Neural cell (in vitro differentiated cells): ENCODE measurements at regions not wholly inside any gene's neighbourhood (a gene's known extent, or its start where the extent isn't known, plus 50 kb on each side); places are given as distances from the start of the nearest gene placed in this dataset.
A peak's percentile ranks its signal among the peaks of the same experiment; 100 is the strongest.

ENCODE experiments used
- H2AFZ ChIP-seq: fragments of 200-600, 300-800 bp; sonication (generic), shearing (Covaris generic); 2 replicates; pipeline ENCODE4 v1.6.0; 2014; ENCODE audit warnings: low read depth, mild to moderate bottlenecking, antibody characterized with exemption, low read length, moderate library complexity
- H3F3A ChIP-seq: fragments of 200-600 bp; shearing (Covaris generic); 2 replicates; pipeline ENCODE4 v1.6.1; 2016; ENCODE audit warnings: mild to moderate bottlenecking, moderate library complexity, mixed read lengths, antibody characterized with exemption, low read length; ENCODE audit not compliant: insufficient read depth, poor library complexity, severe bottlenecking
- H3K27ac ChIP-seq: fragments of 200-600, 300-800 bp; sonication (generic), shearing (Covaris generic); 2 replicates; pipeline ENCODE4 v1.5.1; 2014; ENCODE audit warnings: mild to moderate bottlenecking, low read length, moderate library complexity
- H3K27me3 ChIP-seq: fragments of 300-800, 200-600 bp; sonication (generic), shearing (Covaris generic); 2 replicates; pipeline ENCODE4 v1.6.0; 2014; ENCODE audit warnings: mild to moderate bottlenecking, low read depth, low read length, moderate library complexity; ENCODE audit not compliant: insufficient read depth
- H3K36me3 ChIP-seq: fragments of 300-800, 200-600 bp; sonication (generic), shearing (Covaris generic); 2 replicates; pipeline ENCODE4 v1.5.1; 2014; ENCODE audit warnings: mild to moderate bottlenecking, antibody characterized with exemption, low read length, moderate library complexity; ENCODE audit not compliant: insufficient read depth
- H3K4me2 ChIP-seq: fragments of 300-800, 200-600 bp; sonication (generic), shearing (Covaris generic); 2 replicates; pipeline ENCODE4 v1.6.0; 2014; ENCODE audit warnings: mild to moderate bottlenecking, low read length
- H3K4me3 ChIP-seq: fragments of 300-800, 200-600 bp; sonication (generic), shearing (Covaris generic); 2 replicates; pipeline ENCODE4 v1.5.1; 2014; ENCODE audit warnings: mild to moderate bottlenecking, low read length, moderate library complexity
- H3K79me2 ChIP-seq: fragments of 200-600 bp; shearing (Covaris generic); replicated peaks from 2 replicates; pipeline ENCODE4 v1.6.0; 2014; ENCODE audit warnings: mild to moderate bottlenecking, low read length, moderate library complexity; ENCODE audit not compliant: insufficient read depth
- H3K9ac ChIP-seq: fragments of 300-800, 200-600 bp; sonication (generic), shearing (Covaris generic); 2 replicates; pipeline ENCODE4 v1.6.1; 2016; ENCODE audit warnings: mild to moderate bottlenecking, low read length, mixed read lengths
- H3K9me2 ChIP-seq: fragments of 200-600 bp; shearing (Covaris generic); 2 replicates; pipeline ENCODE4 v1.6.1; 2016; ENCODE audit warnings: mild to moderate bottlenecking, low read length, mixed read lengths; ENCODE audit not compliant: insufficient read depth
- H3K9me3 ChIP-seq: fragments of 200-600, 300-800 bp; sonication (generic), shearing (Covaris generic); 2 replicates; pipeline ENCODE4 v1.6.1; 2016; ENCODE audit warnings: mild to moderate bottlenecking, mixed run types, low read length, moderate library complexity, mixed read lengths
- H4K20me1 ChIP-seq: fragments of 200-600 bp; shearing (Covaris generic); 2 replicates; pipeline ENCODE4 v1.6.1; 2016; ENCODE audit warnings: mild to moderate bottlenecking, mixed run types; ENCODE audit not compliant: insufficient read depth
- EP300 ChIP-seq: fragments of 450-650 bp; conservative IDR thresholded peaks from 2 replicates; pipeline ENCODE4 v1.6.1; 2014; ENCODE audit warnings: antibody characterized with exemption, mild to moderate bottlenecking, moderate library complexity; ENCODE audit not compliant: poor library complexity, severe bottlenecking
- EZH2 ChIP-seq: fragments of 200-600, 300-800 bp; shearing (Covaris generic), sonication (generic); IDR thresholded peaks from 2 replicates; pipeline ENCODE4 v1.6.1; 2014; ENCODE audit warnings: antibody characterized with exemption, low read length, borderline replicate concordance, mild to moderate bottlenecking; ENCODE audit not compliant: insufficient read depth, poor library complexity, severe bottlenecking
- MXI1 ChIP-seq: fragments of 450-650 bp; conservative IDR thresholded peaks from 2 replicates; pipeline ENCODE4 v1.6.1; 2014; ENCODE audit warnings: antibody characterized with exemption, mild to moderate bottlenecking; ENCODE audit not compliant: poor library complexity, severe bottlenecking
- POLR2AphosphoS5 ChIP-seq: IDR thresholded peaks from 2 replicates; pipeline ENCODE4 v1.6.1; 2012
- RAD21 ChIP-seq: fragments of 450-650 bp; conservative IDR thresholded peaks from 2 replicates; pipeline ENCODE4 v1.6.1; 2014; ENCODE audit warnings: antibody characterized with exemption, mild to moderate bottlenecking, moderate library complexity
- REST ChIP-seq: IDR thresholded peaks from 2 replicates; pipeline ENCODE4 v1.6.1; 2012; ENCODE audit warnings: borderline replicate concordance
- SMC3 ChIP-seq: fragments of 450-650 bp; conservative IDR thresholded peaks from 2 replicates; pipeline ENCODE4 v1.6.1; 2014; ENCODE audit warnings: antibody characterized with exemption, mild to moderate bottlenecking, moderate library complexity; ENCODE audit not compliant: poor library complexity
- TAF1 ChIP-seq: IDR thresholded peaks from 2 replicates; pipeline ENCODE4 v1.6.1; 2012; ENCODE audit warnings: low read depth
- TF ChIP-seq, protein P1 (sequence below): fragments of 450-650 bp; IDR thresholded peaks from 2 replicates; pipeline ENCODE4 v1.5.1; 2014; ENCODE audit warnings: antibody characterized with exemption, mild to moderate bottlenecking, moderate library complexity; ENCODE audit not compliant: poor library complexity, severe bottlenecking

GRCh38 chr11:95429376-95429907 lies 198.4 kb upstream of the SESN3 start:
- no peaks in the 10 kb centered on the region for H3K36me3 ChIP-seq
- no peak overlapping the region for H3K4me3 ChIP-seq
- H3K9ac ChIP-seq, result no peak overlapping the region
- TF ChIP-seq REST, result no peak
- no peak for TF ChIP-seq RAD21
- no peak for TF ChIP-seq TAF1
- no peak for TF ChIP-seq EZH2
- TF ChIP-seq EP300, result no peak
- TF ChIP-seq SMC3, result no peak
- TF ChIP-seq MXI1, result no peak
- TF ChIP-seq, protein P1, sequence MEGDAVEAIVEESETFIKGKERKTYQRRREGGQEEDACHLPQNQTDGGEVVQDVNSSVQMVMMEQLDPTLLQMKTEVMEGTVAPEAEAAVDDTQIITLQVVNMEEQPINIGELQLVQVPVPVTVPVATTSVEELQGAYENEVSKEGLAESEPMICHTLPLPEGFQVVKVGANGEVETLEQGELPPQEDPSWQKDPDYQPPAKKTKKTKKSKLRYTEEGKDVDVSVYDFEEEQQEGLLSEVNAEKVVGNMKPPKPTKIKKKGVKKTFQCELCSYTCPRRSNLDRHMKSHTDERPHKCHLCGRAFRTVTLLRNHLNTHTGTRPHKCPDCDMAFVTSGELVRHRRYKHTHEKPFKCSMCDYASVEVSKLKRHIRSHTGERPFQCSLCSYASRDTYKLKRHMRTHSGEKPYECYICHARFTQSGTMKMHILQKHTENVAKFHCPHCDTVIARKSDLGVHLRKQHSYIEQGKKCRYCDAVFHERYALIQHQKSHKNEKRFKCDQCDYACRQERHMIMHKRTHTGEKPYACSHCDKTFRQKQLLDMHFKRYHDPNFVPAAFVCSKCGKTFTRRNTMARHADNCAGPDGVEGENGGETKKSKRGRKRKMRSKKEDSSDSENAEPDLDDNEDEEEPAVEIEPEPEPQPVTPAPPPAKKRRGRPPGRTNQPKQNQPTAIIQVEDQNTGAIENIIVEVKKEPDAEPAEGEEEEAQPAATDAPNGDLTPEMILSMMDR, result no peak
- TF ChIP-seq POLR2AphosphoS5, result no peak
- H2AFZ ChIP-seq, result no peak overlapping the region
- no peak overlapping the region for H3K27ac ChIP-seq
- no peaks in the 10 kb centered on the region for H3F3A ChIP-seq
- no peak overlapping the region for H3K4me2 ChIP-seq
- no peaks in the 10 kb centered on the region for H3K79me2 ChIP-seq
- H3K27me3 ChIP-seq, result no peaks in the 10 kb centered on the region
- H3K9me2 ChIP-seq, result no peaks in the 10 kb centered on the region
- no peaks in the 10 kb centered on the region for H4K20me1 ChIP-seq
- no peaks in the 10 kb centered on the region for H3K9me3 ChIP-seq

DNA sequence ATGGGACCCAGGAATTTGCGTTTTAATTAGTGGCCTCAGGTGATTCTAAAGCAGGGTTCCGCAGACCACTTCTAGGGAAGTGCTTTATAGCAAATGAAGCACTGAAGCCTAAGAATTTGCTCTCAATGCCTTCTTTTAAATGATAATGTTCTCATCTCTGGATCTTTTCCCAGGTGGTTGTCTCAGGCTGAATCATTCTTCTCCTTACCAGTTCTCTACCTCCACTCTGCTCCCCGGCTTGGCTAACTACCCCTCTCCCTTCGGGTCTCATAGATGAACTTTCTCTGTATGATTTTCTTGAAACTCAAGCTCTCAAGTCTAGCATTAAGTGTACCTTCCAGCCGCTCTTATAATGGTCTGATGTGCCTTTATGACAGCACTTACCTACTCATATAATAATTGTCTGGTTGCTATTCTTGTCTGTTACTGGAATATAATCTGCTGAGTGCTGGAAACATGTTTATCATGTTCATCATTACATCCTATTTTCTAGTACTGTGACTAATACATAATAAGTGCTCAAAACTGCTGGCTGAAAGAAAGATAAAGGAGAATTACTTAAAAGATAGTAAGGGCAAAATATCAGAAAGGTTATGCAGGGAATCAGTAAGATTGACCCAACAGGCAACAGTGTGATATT lies 195.9 kb upstream of the SESN3 start:
- no peak overlapping the region for H3K9ac ChIP-seq
- H3K27ac ChIP-seq, result no peak overlapping the region
- no peak overlapping the region for H2AFZ ChIP-seq
- H3K27me3 ChIP-seq, result no peaks in the 10 kb centered on the region
- no peak overlapping the region for H3K4me2 ChIP-seq
- no peaks in the 10 kb centered on the region for H3K79me2 ChIP-seq
- H3F3A ChIP-seq, result no peaks in the 10 kb centered on the region
- no peaks in the 10 kb centered on the region for H3K9me3 ChIP-seq
- no peaks in the 10 kb centered on the region for H3K36me3 ChIP-seq
- H3K4me3 ChIP-seq, result no peak overlapping the region
- TF ChIP-seq EP300 (peak; percentile 27), TAF1 (no peak), POLR2AphosphoS5 (peak; percentile 63), RAD21 (no peak)
- no peaks in the 10 kb centered on the region for H3K9me2 ChIP-seq
- no peaks in the 10 kb centered on the region for H4K20me1 ChIP-seq
